ENCODE measurements at regions not wholly inside any gene's neighbourhood (a gene's known extent, or its start where the extent isn't known, plus 50 kb on each side); places are given as distances from the start of the nearest gene placed in this dataset.

DNA sequence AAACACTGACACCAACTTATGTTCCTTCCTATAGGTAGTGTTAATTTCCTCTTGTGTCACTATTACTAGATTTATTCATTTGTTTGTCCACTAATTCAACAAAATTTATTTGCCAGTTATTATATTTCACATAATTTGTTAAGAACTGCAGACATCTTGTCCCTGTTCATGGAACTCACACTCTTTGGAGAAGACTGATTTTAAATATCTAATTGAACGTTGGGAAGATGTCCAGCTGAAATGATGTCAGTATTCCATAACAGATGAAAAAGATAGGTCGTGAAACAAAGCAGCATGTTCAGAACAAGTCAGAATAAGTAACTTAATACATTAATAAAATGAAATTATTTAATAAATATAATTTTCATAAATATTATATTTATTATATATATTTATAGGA is 873.1 kb upstream of the PHF14 start:
- TF ChIP-seq, protein P1, sequence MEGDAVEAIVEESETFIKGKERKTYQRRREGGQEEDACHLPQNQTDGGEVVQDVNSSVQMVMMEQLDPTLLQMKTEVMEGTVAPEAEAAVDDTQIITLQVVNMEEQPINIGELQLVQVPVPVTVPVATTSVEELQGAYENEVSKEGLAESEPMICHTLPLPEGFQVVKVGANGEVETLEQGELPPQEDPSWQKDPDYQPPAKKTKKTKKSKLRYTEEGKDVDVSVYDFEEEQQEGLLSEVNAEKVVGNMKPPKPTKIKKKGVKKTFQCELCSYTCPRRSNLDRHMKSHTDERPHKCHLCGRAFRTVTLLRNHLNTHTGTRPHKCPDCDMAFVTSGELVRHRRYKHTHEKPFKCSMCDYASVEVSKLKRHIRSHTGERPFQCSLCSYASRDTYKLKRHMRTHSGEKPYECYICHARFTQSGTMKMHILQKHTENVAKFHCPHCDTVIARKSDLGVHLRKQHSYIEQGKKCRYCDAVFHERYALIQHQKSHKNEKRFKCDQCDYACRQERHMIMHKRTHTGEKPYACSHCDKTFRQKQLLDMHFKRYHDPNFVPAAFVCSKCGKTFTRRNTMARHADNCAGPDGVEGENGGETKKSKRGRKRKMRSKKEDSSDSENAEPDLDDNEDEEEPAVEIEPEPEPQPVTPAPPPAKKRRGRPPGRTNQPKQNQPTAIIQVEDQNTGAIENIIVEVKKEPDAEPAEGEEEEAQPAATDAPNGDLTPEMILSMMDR (IDR thresholded peaks at IDR 0.05) = no peak
- TF ChIP-seq POLR2A (IDR thresholded peaks at IDR 0.05) (no peak), POLR2AphosphoS5 (IDR thresholded peaks at IDR 0.05) (no peak)

Measured in upper lobe of left lung (tissue), 4 donors.